ENCODE measurements at regions not wholly inside any gene's neighbourhood (a gene's known extent, or its start where the extent isn't known, plus 50 kb on each side); places are given as distances from the start of the nearest gene placed in this dataset.

DNA sequence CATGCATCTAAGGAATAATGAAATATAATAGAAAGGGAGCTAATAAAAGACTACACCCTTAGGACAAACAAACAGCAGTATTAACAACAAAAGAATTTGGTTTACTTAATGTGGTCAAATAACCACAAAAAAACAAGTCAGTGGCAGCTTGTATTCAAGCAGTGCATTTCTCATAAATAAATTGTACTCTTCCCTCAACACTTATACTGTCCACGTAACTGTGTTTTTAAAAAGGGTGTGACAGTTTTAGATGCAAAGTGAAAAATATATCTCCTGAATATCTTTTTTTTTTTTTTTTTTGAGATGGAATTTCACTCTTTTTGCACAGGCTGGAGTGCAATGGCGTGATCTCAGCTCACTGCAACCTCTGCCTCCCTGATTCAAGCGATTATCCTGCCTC, 698.2 kb upstream of the CADM2 start:
- no peak overlapping the region for H3K4me3 ChIP-seq (ENCODE audit: low read depth, low read length)
- no peak for TF ChIP-seq CTCF (IDR thresholded peaks at IDR 0.05; ENCODE audit: borderline replicate concordance, insufficient read depth, low read depth, low read length)

GRCh38 chr3:84265768-84266167, 693.0 kb upstream of the CADM2 start:
- TF ChIP-seq CTCF (IDR thresholded peaks at IDR 0.05; ENCODE audit: borderline replicate concordance, insufficient read depth, low read depth, low read length): no peak
- H3K4me3 ChIP-seq (ENCODE audit: low read depth, low read length): no peak overlapping the region

DNA sequence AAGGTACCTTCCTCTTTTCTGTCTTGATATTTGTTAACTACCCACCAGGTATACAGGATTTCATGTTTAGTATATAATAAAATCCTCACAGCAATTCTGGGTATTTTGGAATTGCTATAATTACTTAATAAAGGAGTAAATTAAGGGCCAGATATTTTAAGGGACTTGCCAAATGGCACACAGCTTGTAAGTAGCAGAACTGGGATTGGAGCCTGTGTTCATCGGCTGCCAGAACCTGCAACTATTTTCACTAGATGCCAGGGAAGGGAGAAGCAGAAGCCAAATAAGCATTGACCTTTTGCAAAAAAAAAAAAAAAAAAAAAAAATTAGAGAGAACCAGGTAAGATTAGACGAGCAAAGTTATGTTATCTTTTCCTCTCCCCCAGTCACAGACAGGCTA, 683.3 kb upstream of the CADM2 start:
- TF ChIP-seq CTCF (IDR thresholded peaks at IDR 0.05; ENCODE audit: borderline replicate concordance, insufficient read depth, low read depth, low read length): no peak
- H3K4me3 ChIP-seq (ENCODE audit: low read depth, low read length): no peak overlapping the region

GRCh38 chr3:84277562-84278224, 681.1 kb upstream of the CADM2 start:
- TF ChIP-seq CTCF (IDR thresholded peaks at IDR 0.05; ENCODE audit: borderline replicate concordance, insufficient read depth, low read depth, low read length): no peak
- no peak overlapping the region for H3K4me3 ChIP-seq (ENCODE audit: low read depth, low read length)

- H3K4me3 ChIP-seq (ENCODE audit: low read depth, low read length): no peak overlapping the region
- TF ChIP-seq CTCF (IDR thresholded peaks at IDR 0.05; ENCODE audit: borderline replicate concordance, insufficient read depth, low read depth, low read length): no peak
These were observed 666.7 kb upstream of the CADM2 start for GRCh38 chr3:84292128-84292527.

GRCh38 chr3:84299329-84299728, 659.5 kb upstream of the CADM2 start:
- no peak for TF ChIP-seq CTCF (IDR thresholded peaks at IDR 0.05; ENCODE audit: borderline replicate concordance, insufficient read depth, low read depth, low read length)
- H3K4me3 ChIP-seq (ENCODE audit: low read depth, low read length): no peak overlapping the region

DNA sequence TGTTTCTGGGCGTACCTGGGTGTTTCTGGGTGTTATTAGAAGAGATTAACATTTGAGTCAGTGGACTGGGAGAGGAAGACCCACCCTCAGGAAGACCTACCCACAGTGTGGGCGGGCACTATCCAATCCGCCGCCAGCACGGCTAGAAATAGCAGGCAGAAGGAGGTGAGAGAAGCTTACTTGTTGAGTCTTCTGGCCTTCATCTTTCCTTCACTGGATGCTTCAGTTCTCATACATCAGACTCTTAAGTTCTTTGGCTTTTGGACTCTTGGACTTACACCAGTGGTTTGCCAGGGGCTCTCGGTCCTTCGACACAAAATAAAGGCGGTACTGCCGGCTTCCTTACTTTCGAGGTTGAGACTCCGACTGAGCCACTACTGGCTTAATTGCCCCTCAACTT, 654.6 kb upstream of the CADM2 start:
- TF ChIP-seq CTCF (IDR thresholded peaks at IDR 0.05; ENCODE audit: borderline replicate concordance, insufficient read depth, low read depth, low read length): no peak
- no peak overlapping the region for H3K4me3 ChIP-seq (ENCODE audit: low read depth, low read length)
